ENCODE measurements at regions not wholly inside any gene's neighbourhood (a gene's known extent, or its start where the extent isn't known, plus 50 kb on each side); places are given as distances from the start of the nearest gene placed in this dataset.

- no peaks in the 10 kb centered on the region for H3K4me1 ChIP-seq (ENCODE audit: insufficient read depth, low read length)
- no peaks in the 10 kb centered on the region for H3F3A ChIP-seq (ENCODE audit: low read length, unreplicated experiment)
- H3K9me3 ChIP-seq (ENCODE audit: low read length) = no peaks in the 10 kb centered on the region
- DNase-seq = no peak
- H3K4me2 ChIP-seq (ENCODE audit: low read length) = no peak overlapping the region
- no peaks in the 10 kb centered on the region for H3K36me3 ChIP-seq (ENCODE audit: low read depth, low read length)
- ATAC-seq = no peak
- H3K4me3 ChIP-seq (ENCODE audit: low read length) = no peak overlapping the region
- CTCF ChIA-PET = no interaction called here
- H3K9me2 ChIP-seq (replicated peaks; ENCODE audit: low read length) = no peaks in the 10 kb centered on the region
- no peak overlapping the region for H3K27ac ChIP-seq (ENCODE audit: low read length)
- no peaks in the 10 kb centered on the region for H3K79me2 ChIP-seq (ENCODE audit: low read length)
- no peak overlapping the region for H3K9ac ChIP-seq (ENCODE audit: low read length)
- no TSS peak for BruUV-seq (replicated peaks)
- 0 out of 2 replicates have a peak, but pooled peaks cover 16% of the 10 kb centered on the region for H3K27me3 ChIP-seq (ENCODE audit: low read length)
- TF ChIP-seq EZH2 (IDR thresholded peaks at IDR 0.05; ENCODE audit: low read length, unreplicated experiment) (no peak), CTCF (conservative IDR thresholded peaks at IDR 0.05; ENCODE audit: low read depth, low read length) (no peak), EZH2phosphoT487 (IDR thresholded peaks at IDR 0.05; ENCODE audit: borderline replicate concordance, low read length) (no peak)
- H4K20me1 ChIP-seq (ENCODE audit: low read length) = no peaks in the 10 kb centered on the region
- POLR2A ChIA-PET (ENCODE audit: unreplicated experiment) = no interaction called here
- intact Hi-C loops (cut with micrococcal nuclease) = no loop called here
- H2AFZ ChIP-seq (ENCODE audit: low read length) = no peak overlapping the region
Measured at GRCh38 chr5:2190549-2190948, 307.8 kb upstream of the IRX4 start.

GRCh38 chr5:2188661-2189060, 305.9 kb upstream of the IRX4 start:
- H3F3A ChIP-seq (ENCODE audit: low read length, unreplicated experiment) = no peaks in the 10 kb centered on the region
- H3K9me2 ChIP-seq (replicated peaks; ENCODE audit: low read length) = no peaks in the 10 kb centered on the region
- CTCF ChIA-PET = no interaction called here
- H3K9me3 ChIP-seq (ENCODE audit: low read length) = no peaks in the 10 kb centered on the region
- H3K4me3 ChIP-seq (ENCODE audit: low read length) = no peak overlapping the region
- no peaks in the 10 kb centered on the region for H3K36me3 ChIP-seq (ENCODE audit: low read depth, low read length)
- intact Hi-C loops (cut with micrococcal nuclease) = no loop called here
- H3K4me1 ChIP-seq (ENCODE audit: insufficient read depth, low read length) = no peaks in the 10 kb centered on the region
- POLR2A ChIA-PET (ENCODE audit: unreplicated experiment) = no interaction called here
- no peak for TF ChIP-seq EZH2 (IDR thresholded peaks at IDR 0.05; ENCODE audit: low read length, unreplicated experiment)
- TF ChIP-seq CTCF (conservative IDR thresholded peaks at IDR 0.05; ENCODE audit: low read depth, low read length) = no peak
- no peak for TF ChIP-seq EZH2phosphoT487 (IDR thresholded peaks at IDR 0.05; ENCODE audit: borderline replicate concordance, low read length)
- no TSS peak for BruUV-seq (replicated peaks)
- no peak overlapping the region for H3K27ac ChIP-seq (ENCODE audit: low read length)
- 0 out of 2 replicates have a peak, but pooled peaks cover 16% of the 10 kb centered on the region for H3K27me3 ChIP-seq (ENCODE audit: low read length)
- DNase-seq (no peak), ATAC-seq (no peak)
- H3K79me2 ChIP-seq (ENCODE audit: low read length) = no peaks in the 10 kb centered on the region
- H3K4me2 ChIP-seq (ENCODE audit: low read length) = no peak overlapping the region
- no peak overlapping the region for H3K9ac ChIP-seq (ENCODE audit: low read length)
- H4K20me1 ChIP-seq (ENCODE audit: low read length) = no peaks in the 10 kb centered on the region
- H2AFZ ChIP-seq (ENCODE audit: low read length) = no peak overlapping the region

GRCh38 chr5:2188137-2188536, 305.4 kb upstream of the IRX4 start:
- H2AFZ ChIP-seq (ENCODE audit: low read length) = no peak overlapping the region

More at GRCh38 chr5:2188137-2188536, 305.4 kb upstream of the IRX4 start:
- ATAC-seq (no peak), DNase-seq (no peak)
- Histone ChIP-seq H3K9me2 (replicated peaks; ENCODE audit: low read length) (no peaks in the 10 kb centered on the region), H3K4me2 (ENCODE audit: low read length) (no peak overlapping the region), H3K36me3 (ENCODE audit: low read depth, low read length) (no peaks in the 10 kb centered on the region), H3K79me2 (ENCODE audit: low read length) (no peaks in the 10 kb centered on the region), H4K20me1 (ENCODE audit: low read length) (no peaks in the 10 kb centered on the region), H3K27ac (ENCODE audit: low read length) (no peak overlapping the region), H3K9ac (ENCODE audit: low read length) (no peak overlapping the region), H3K27me3 (ENCODE audit: low read length) (peaks cover 19% of the 10 kb centered on the region), H3F3A (ENCODE audit: low read length, unreplicated experiment) (no peaks in the 10 kb centered on the region), H3K4me3 (ENCODE audit: low read length) (no peak overlapping the region), H3K9me3 (ENCODE audit: low read length) (no peaks in the 10 kb centered on the region), H3K4me1 (ENCODE audit: insufficient read depth, low read length) (no peaks in the 10 kb centered on the region)
- intact Hi-C loops (cut with micrococcal nuclease) = no loop called here
- TF ChIP-seq CTCF (conservative IDR thresholded peaks at IDR 0.05; ENCODE audit: low read depth, low read length) (no peak), EZH2phosphoT487 (IDR thresholded peaks at IDR 0.05; ENCODE audit: borderline replicate concordance, low read length) (no peak)
- ChIA-PET POLR2A (ENCODE audit: unreplicated experiment) (no interaction called here), CTCF (no interaction called here)
- BruUV-seq (replicated peaks) = no TSS peak
